Mesenchymal stem cell (in vitro differentiated cells and primary cell): ENCODE measurements at regions not wholly inside any gene's neighbourhood (a gene's known extent, or its start where the extent isn't known, plus 50 kb on each side); places are given as distances from the start of the nearest gene placed in this dataset.
A peak's percentile ranks its signal among the peaks of the same experiment; 100 is the strongest.

ENCODE experiments used
- DNase-seq: peaks from one replicate; pipeline ENCODE4 v3.0.0-alpha.2; 2013
- H2AFZ ChIP-seq: one replicate; pipeline ENCODE4 v1.6.1; 2013; ENCODE audit warnings: low read depth, mild to moderate bottlenecking, control low read depth, inconsistent platforms, low read length, moderate library complexity
- H2AK5ac ChIP-seq: 2 replicates; pipeline ENCODE4 v1.6.1; 2013; ENCODE audit warnings: low read length, moderate library complexity, mild to moderate bottlenecking, inconsistent platforms; ENCODE audit not compliant: severe bottlenecking
- H2BK120ac ChIP-seq: one replicate; pipeline ENCODE4 v1.6.1; 2013; ENCODE audit warnings: low read depth, mild to moderate bottlenecking, inconsistent platforms, low read length, moderate library complexity
- H2BK12ac ChIP-seq, 2 experiments: one replicate each; pipeline ENCODE4 v1.6.1; 2013; ENCODE audit warnings: inconsistent platforms in 2 of 2, low read length in 2 of 2, mild to moderate bottlenecking in 2 of 2, moderate library complexity in 2 of 2, control low read depth in 1 of 2
- H2BK15ac ChIP-seq: one replicate; pipeline ENCODE4 v1.6.1; 2013; ENCODE audit warnings: mild to moderate bottlenecking, low read depth, inconsistent platforms; ENCODE audit not compliant: poor library complexity, severe bottlenecking
- H2BK5ac ChIP-seq: 2 replicates; pipeline ENCODE4 v1.6.1; 2013; ENCODE audit warnings: low read depth, mild to moderate bottlenecking, low read length, control low read depth, inconsistent platforms; ENCODE audit not compliant: poor library complexity, severe bottlenecking
- H3K14ac ChIP-seq, 2 experiments: one replicate each; pipeline ENCODE4 v1.6.1; 2013; ENCODE audit warnings: inconsistent platforms in 2 of 2, low read length in 2 of 2, control low read depth in 1 of 2, mild to moderate bottlenecking in 1 of 2, moderate library complexity in 1 of 2
- H3K18ac ChIP-seq, 2 experiments: one replicate each; pipeline ENCODE4 v1.6.1; 2013; ENCODE audit warnings: inconsistent platforms in 2 of 2, low read length in 2 of 2, control low read depth in 1 of 2, low read depth in 1 of 2, mild to moderate bottlenecking in 1 of 2
- H3K23ac ChIP-seq, 2 experiments: one replicate each; pipeline ENCODE4 v1.6.1; 2013; ENCODE audit warnings: inconsistent platforms in 2 of 2, low read length in 2 of 2, mild to moderate bottlenecking in 2 of 2, moderate library complexity in 2 of 2, control low read depth in 1 of 2
- H3K27ac ChIP-seq: 2 replicates; pipeline ENCODE4 v1.5.1; 2013; ENCODE audit warnings: mild to moderate bottlenecking, moderate library complexity, low read length, control low read depth, inconsistent platforms; ENCODE audit not compliant: poor library complexity, severe bottlenecking
- H3K27me3 ChIP-seq, 2 experiments: 2 replicates each; pipeline versions ENCODE4 v1.6.1 to v1.7.0; 2013; ENCODE audit warnings: low read length in 2 of 2, mild to moderate bottlenecking in 2 of 2, moderate library complexity in 2 of 2, control low read depth in 1 of 2, inconsistent platforms in 1 of 2; ENCODE audit not compliant: control insufficient read depth in 1 of 2, insufficient read depth in 1 of 2
- H3K36me3 ChIP-seq, 2 experiments: 2 replicates each; pipeline versions ENCODE4 v1.6.1 to v1.7.0; 2013; ENCODE audit warnings: low read length in 2 of 2, control low read depth in 1 of 2, inconsistent platforms in 1 of 2, low read depth in 1 of 2, mild to moderate bottlenecking in 1 of 2; ENCODE audit not compliant: insufficient read depth in 2 of 2, control insufficient read depth in 1 of 2
- H3K4ac ChIP-seq, 2 experiments: one replicate each; pipeline ENCODE4 v1.6.1; 2013; ENCODE audit warnings: inconsistent platforms in 2 of 2, low read length in 2 of 2, mild to moderate bottlenecking in 2 of 2, moderate library complexity in 2 of 2, control low read depth in 1 of 2, low read depth in 1 of 2
- H3K4me1 ChIP-seq: 2 replicates; pipeline ENCODE4 v1.6.1; 2013; ENCODE audit warnings: low read depth, low read length, control low read depth; ENCODE audit not compliant: control insufficient read depth, insufficient read depth
- H3K4me2 ChIP-seq: 2 replicates; pipeline ENCODE4 v1.6.1; 2013; ENCODE audit warnings: low read length, mild to moderate bottlenecking, inconsistent platforms; ENCODE audit not compliant: poor library complexity, severe bottlenecking
- H3K4me3 ChIP-seq, 2 experiments: 2 replicates each; pipeline versions ENCODE4 v1.5.1 to v1.7.0; 2013; ENCODE audit warnings: low read length in 2 of 2, mild to moderate bottlenecking in 2 of 2, control low read depth in 1 of 2, low read depth in 1 of 2; ENCODE audit not compliant: insufficient read depth in 1 of 2
- H3K79me1 ChIP-seq: replicated peaks from 2 replicates; pipeline ENCODE4 v1.6.1; 2013; ENCODE audit warnings: mild to moderate bottlenecking, control low read depth, low read length, inconsistent platforms; ENCODE audit not compliant: poor library complexity, severe bottlenecking
- H3K9ac ChIP-seq: 2 replicates; pipeline ENCODE4 v1.7.0; 2013; ENCODE audit warnings: mild to moderate bottlenecking, low read length, moderate library complexity
- H3K9me3 ChIP-seq: 2 replicates; pipeline ENCODE4 v1.7.0; 2013; ENCODE audit warnings: mild to moderate bottlenecking, low read length; ENCODE audit not compliant: control insufficient read depth
- H4K8ac ChIP-seq: one replicate; pipeline ENCODE4 v1.6.1; 2013; ENCODE audit warnings: inconsistent platforms, mild to moderate bottlenecking, low read length, moderate library complexity
- H4K91ac ChIP-seq: one replicate; pipeline ENCODE4 v1.6.1; 2013; ENCODE audit warnings: mild to moderate bottlenecking, low read length, inconsistent platforms
- WGBS: methylation state at CpG from one replicate; pipeline ENCODE4 v1.1.7; 2013; ENCODE audit warnings: mixed read lengths; 5-methylcytosine and 5-hydroxymethylcytosine counted together

DNA sequence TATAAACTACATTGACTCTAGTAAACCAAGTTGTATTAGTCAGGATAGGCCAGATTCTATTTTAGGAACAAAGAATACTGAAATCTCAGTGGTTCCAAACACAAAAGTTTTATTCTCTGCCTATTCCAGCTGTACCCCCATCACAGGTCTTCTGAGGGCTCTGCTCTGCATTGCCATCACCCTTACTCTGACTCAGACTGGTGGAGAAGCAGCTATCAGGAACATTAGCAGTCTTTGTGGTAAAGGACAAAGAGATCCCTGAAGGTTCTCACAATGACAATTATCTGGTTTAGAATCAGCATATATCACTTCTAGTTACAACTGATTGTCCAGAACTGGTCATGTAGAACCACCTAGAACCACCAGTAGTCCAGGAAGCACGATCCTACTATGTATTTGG is 251.1 kb downstream of the GLUD2 start:
- no peak overlapping the region for H4K91ac ChIP-seq
- H3K23ac ChIP-seq, result no peak overlapping the region
- H4K8ac ChIP-seq, result no peak overlapping the region
- H2BK15ac ChIP-seq, result no peak overlapping the region
- no CpG with 5 or more reads among the region's 1 CpG for WGBS
- no peak overlapping the region for H3K14ac ChIP-seq
- no peaks in the 10 kb centered on the region for H3K27me3 ChIP-seq
- H3K79me1 ChIP-seq, result no peaks in the 10 kb centered on the region
- no peak overlapping the region for H3K27ac ChIP-seq
- no peak overlapping the region for H2BK5ac ChIP-seq
- H2BK120ac ChIP-seq, result no peak overlapping the region
- H3K4me1 ChIP-seq, result no peaks in the 10 kb centered on the region
- no peaks in the 10 kb centered on the region for H3K9me3 ChIP-seq
- no peak for DNase-seq
- no peaks in the 10 kb centered on the region for H3K36me3 ChIP-seq
- H2AK5ac ChIP-seq, result no peak overlapping the region
- no peak overlapping the region for H2BK12ac ChIP-seq
- H3K18ac ChIP-seq, result no peak overlapping the region
- no peak overlapping the region for H2AFZ ChIP-seq
- H3K4me2 ChIP-seq, result no peak overlapping the region
- H3K4ac ChIP-seq, result no peak overlapping the region
- H3K4me3 ChIP-seq, result no peak overlapping the region
- no peak overlapping the region for H3K9ac ChIP-seq

DNA sequence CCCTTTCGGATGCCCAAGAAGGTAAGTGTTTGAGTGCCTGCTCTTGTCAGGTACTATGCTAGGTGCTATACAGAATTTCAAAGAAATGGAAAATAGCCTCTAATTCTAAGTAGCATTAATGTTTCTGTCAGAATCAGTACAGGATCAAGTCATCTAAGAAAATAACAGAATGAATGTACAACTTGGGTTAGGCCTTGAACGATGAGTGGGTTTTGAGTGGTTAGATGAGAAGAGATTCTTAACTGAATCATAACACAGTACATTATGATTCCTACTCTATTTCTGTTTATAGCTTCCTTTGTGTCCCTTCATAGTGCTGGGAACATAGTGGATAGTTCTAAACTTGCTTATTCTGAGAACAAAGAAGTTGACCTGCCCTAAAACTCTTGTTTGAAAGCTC is 253.9 kb downstream of the GLUD2 start:
- Histone ChIP-seq H2BK5ac (no peak overlapping the region), H3K4me1 (no peaks in the 10 kb centered on the region), H3K4me2 (no peak overlapping the region), H4K8ac (no peak overlapping the region), H3K36me3 (no peaks in the 10 kb centered on the region), H2AK5ac (no peak overlapping the region), H2AFZ (no peak overlapping the region), H3K27me3 (no peaks in the 10 kb centered on the region), H3K14ac (no peak overlapping the region), H2BK120ac (no peak overlapping the region), H3K27ac (no peak overlapping the region), H3K4ac (no peak overlapping the region), H3K4me3 (no peak overlapping the region), H2BK12ac (no peak overlapping the region), H3K23ac (no peak overlapping the region), H2BK15ac (no peak overlapping the region), H3K9me3 (no peaks in the 10 kb centered on the region), H3K79me1 (no peaks in the 10 kb centered on the region), H3K18ac (no peak overlapping the region), H4K91ac (no peak overlapping the region), H3K9ac (no peak overlapping the region)
- DNase-seq, result no peak
- WGBS, result no CpG with 5 or more reads among the region's 2 CpGs

DNA sequence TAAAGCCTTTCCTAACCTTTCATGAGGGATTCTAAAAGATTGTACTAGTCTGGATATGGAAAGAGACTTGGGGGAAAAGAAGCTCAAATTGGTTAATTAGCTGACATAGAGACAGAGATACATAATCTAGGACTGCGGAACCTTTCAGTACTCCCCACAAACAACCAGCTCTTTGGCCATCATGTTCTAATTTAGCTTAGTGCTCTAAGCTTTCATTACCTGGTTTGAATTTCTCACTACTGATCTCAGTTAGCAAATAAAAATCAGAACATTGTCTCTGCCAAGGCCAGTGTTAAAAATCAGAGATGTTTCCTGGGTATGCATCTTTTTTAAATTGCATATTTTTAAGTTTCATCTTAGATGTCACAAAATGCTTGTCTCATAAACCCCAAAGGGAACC is 254.4 kb downstream of the GLUD2 start:
- H3K4ac ChIP-seq, result no peak overlapping the region
- H4K91ac ChIP-seq, result no peak overlapping the region
- no peaks in the 10 kb centered on the region for H3K36me3 ChIP-seq
- no peaks in the 10 kb centered on the region for H3K9me3 ChIP-seq
- H3K14ac ChIP-seq, result no peak overlapping the region
- H2BK12ac ChIP-seq, result no peak overlapping the region
- no peak overlapping the region for H3K18ac ChIP-seq
- no peak overlapping the region for H3K23ac ChIP-seq
- 100% methylated on average over 1 of the region's 1 CpG for WGBS
- no peaks in the 10 kb centered on the region for H3K27me3 ChIP-seq
- no peak overlapping the region for H2BK120ac ChIP-seq
- H3K9ac ChIP-seq, result no peak overlapping the region
- no peak overlapping the region for H2AFZ ChIP-seq
- H3K4me3 ChIP-seq, result no peak overlapping the region
- H3K4me2 ChIP-seq, result no peak overlapping the region
- H3K4me1 ChIP-seq, result no peaks in the 10 kb centered on the region
- no peaks in the 10 kb centered on the region for H3K79me1 ChIP-seq
- H3K27ac ChIP-seq, result no peak overlapping the region
- DNase-seq, result no peak
- no peak overlapping the region for H2AK5ac ChIP-seq
- H2BK5ac ChIP-seq, result no peak overlapping the region
- H4K8ac ChIP-seq, result no peak overlapping the region
- H2BK15ac ChIP-seq, result no peak overlapping the region

DNA sequence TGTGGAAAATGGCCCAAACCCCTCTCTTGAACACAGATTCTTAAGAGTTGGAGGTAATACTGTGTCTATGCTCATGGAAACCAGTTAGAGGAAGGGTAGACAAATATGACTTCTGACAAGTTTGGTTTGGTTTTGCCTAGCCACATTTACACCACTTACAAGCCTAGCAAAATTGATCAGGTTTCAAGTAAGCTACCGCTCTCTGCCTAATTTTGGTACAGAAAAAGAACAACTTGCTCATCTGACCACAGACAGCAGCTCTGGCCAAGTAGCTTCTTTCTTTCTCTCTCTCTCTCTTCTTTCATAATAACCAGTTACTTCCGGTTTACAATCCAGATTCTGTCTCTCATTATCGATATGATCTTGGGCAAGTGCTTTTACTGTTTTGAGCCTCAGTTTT is 260.0 kb downstream of the GLUD2 start:
- Histone ChIP-seq H3K4ac (no peak overlapping the region), H3K18ac (no peak overlapping the region), H3K9ac (peak overlapping the region; percentile 74), H3K27ac (no peak overlapping the region), H4K91ac (no peak overlapping the region), H3K4me1 (no peaks in the 10 kb centered on the region), H3K36me3 (no peaks in the 10 kb centered on the region), H3K4me3 (no peak overlapping the region), H2BK120ac (no peak overlapping the region), H2BK5ac (no peak overlapping the region), H3K4me2 (no peak overlapping the region), H3K27me3 (no peaks in the 10 kb centered on the region), H2BK12ac (no peak overlapping the region), H4K8ac (no peak overlapping the region), H3K79me1 (no peaks in the 10 kb centered on the region), H3K23ac (no peak overlapping the region), H2AK5ac (no peak overlapping the region), H3K9me3 (no peaks in the 10 kb centered on the region), H2BK15ac (no peak overlapping the region), H2AFZ (no peak overlapping the region), H3K14ac (no peak overlapping the region)
- WGBS, result 79% methylated on average over 1 of the region's 3 CpGs
- DNase-seq, result no peak
